GM21825 (cell line): ENCODE measurements at regions not wholly inside any gene's neighbourhood (a gene's known extent, or its start where the extent isn't known, plus 50 kb on each side); places are given as distances from the start of the nearest gene placed in this dataset.

ENCODE experiments used
- ATAC-seq: cut with Tn5 transposase; IDR thresholded peaks from one replicate; pipeline ENCODE4 v1.9.1; 2021; ENCODE audit warnings: mild to moderate bottlenecking, moderate library complexity; ENCODE audit not compliant: unreplicated experiment

GRCh38 chr5:28009576-28009975, 971.2 kb upstream of the CDH9 start:
- no peak for ATAC-seq

GRCh38 chr5:27996665-27997064, 958.3 kb upstream of the CDH9 start:
- ATAC-seq: no peak

- no peak for ATAC-seq
Measured at GRCh38 chr5:27995867-27996266, 957.5 kb upstream of the CDH9 start.

- ATAC-seq: no peak
Measured at GRCh38 chr5:27978322-27978721, 939.9 kb upstream of the CDH9 start.

- no peak for ATAC-seq
Measured at GRCh38 chr5:27969157-27969556, 930.8 kb upstream of the CDH9 start.

GRCh38 chr5:27963050-27963783, 924.8 kb upstream of the CDH9 start:
- ATAC-seq: no peak

GRCh38 chr5:27962198-27962597, 923.8 kb upstream of the CDH9 start:
- no peak for ATAC-seq

- ATAC-seq: no peak
Measured at GRCh38 chr5:27947088-27947487, 908.7 kb upstream of the CDH9 start.

GRCh38 chr5:27944471-27944870, 906.1 kb upstream of the CDH9 start:
- ATAC-seq: no peak

GRCh38 chr5:27938989-27939388, 900.6 kb upstream of the CDH9 start:
- no peak for ATAC-seq

GRCh38 chr5:27928060-27928459, 889.7 kb upstream of the CDH9 start:
- no peak for ATAC-seq

- ATAC-seq: no peak
Measured at GRCh38 chr5:27911216-27911615, 872.8 kb upstream of the CDH9 start.

GRCh38 chr5:27908341-27908740, 870.0 kb upstream of the CDH9 start:
- ATAC-seq: no peak

GRCh38 chr5:27906931-27907601, 868.7 kb upstream of the CDH9 start:
- no peak for ATAC-seq

GRCh38 chr5:27906481-27906880, 868.1 kb upstream of the CDH9 start:
- no peak for ATAC-seq

- ATAC-seq: no peak
Measured at GRCh38 chr5:27900761-27901160, 862.4 kb upstream of the CDH9 start.

GRCh38 chr5:27876071-27876470, 837.7 kb upstream of the CDH9 start:
- ATAC-seq: no peak

GRCh38 chr5:27875148-27875547, 836.8 kb upstream of the CDH9 start:
- no peak for ATAC-seq

GRCh38 chr5:27868292-27868691, 829.9 kb upstream of the CDH9 start:
- no peak for ATAC-seq

- no peak for ATAC-seq
Measured at GRCh38 chr5:27855491-27855890, 817.1 kb upstream of the CDH9 start.

GRCh38 chr5:27854243-27854852, 816.0 kb upstream of the CDH9 start:
- no peak for ATAC-seq

- ATAC-seq: no peak
Measured at GRCh38 chr5:27845248-27845647, 806.9 kb upstream of the CDH9 start.
